ENCODE measurements at regions not wholly inside any gene's neighbourhood (a gene's known extent, or its start where the extent isn't known, plus 50 kb on each side); places are given as distances from the start of the nearest gene placed in this dataset.

DNA sequence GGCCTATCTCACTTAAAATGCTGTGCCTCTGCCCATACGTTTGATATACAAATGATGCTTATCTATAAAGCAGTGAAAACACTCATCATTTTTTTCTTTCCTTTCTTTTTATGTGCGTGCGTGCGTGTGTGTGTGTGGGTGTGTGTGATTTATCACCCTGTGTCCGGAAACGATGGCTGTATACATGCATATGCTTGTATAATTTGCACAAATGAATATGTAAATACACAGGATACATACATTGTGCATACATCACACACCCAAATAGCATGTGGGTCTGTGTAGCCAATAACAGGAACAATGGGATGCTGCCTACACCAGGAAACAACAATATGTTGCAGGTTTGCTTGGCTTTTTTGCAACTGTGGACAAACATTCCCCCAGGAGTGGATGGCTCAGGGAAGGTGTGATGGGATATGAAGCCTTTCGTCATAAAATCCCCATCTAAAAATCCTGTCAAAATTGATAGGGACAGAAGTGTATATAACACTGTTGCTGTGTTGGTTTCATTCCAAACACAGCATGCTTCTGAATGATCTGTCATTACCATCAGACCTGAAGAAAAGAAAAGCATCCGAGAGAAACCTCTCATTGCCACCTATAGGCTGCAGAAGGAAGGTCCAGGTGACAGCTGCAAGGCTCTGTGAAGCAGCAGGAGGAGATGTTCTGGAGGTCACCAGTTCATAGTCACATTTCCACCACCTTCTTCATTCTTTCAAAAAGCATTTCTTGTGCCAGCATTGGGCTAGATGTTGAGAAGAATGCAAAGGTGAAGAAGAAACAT, 503.9 kb upstream of the NR2F2 start:
- TF ChIP-seq, protein P1, sequence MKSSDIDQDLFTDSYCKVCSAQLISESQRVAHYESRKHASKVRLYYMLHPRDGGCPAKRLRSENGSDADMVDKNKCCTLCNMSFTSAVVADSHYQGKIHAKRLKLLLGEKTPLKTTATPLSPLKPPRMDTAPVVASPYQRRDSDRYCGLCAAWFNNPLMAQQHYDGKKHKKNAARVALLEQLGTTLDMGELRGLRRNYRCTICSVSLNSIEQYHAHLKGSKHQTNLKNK (CRISPR knock-in tag; IDR thresholded peaks at IDR 0.05), result no peak
- no peak for TF ChIP-seq GTF2I (CRISPR knock-in tag; conservative IDR thresholded peaks at IDR 0.05)
- TF ChIP-seq, protein P2, sequence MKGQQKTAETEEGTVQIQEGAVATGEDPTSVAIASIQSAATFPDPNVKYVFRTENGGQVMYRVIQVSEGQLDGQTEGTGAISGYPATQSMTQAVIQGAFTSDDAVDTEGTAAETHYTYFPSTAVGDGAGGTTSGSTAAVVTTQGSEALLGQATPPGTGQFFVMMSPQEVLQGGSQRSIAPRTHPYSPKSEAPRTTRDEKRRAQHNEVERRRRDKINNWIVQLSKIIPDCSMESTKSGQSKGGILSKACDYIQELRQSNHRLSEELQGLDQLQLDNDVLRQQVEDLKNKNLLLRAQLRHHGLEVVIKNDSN (CRISPR knock-in tag; IDR thresholded peaks at IDR 0.05), result no peak
- TF ChIP-seq ZNF263 (CRISPR knock-in tag; IDR thresholded peaks at IDR 0.05; ENCODE audit: low read depth), result no peak
- TF ChIP-seq, protein P3, sequence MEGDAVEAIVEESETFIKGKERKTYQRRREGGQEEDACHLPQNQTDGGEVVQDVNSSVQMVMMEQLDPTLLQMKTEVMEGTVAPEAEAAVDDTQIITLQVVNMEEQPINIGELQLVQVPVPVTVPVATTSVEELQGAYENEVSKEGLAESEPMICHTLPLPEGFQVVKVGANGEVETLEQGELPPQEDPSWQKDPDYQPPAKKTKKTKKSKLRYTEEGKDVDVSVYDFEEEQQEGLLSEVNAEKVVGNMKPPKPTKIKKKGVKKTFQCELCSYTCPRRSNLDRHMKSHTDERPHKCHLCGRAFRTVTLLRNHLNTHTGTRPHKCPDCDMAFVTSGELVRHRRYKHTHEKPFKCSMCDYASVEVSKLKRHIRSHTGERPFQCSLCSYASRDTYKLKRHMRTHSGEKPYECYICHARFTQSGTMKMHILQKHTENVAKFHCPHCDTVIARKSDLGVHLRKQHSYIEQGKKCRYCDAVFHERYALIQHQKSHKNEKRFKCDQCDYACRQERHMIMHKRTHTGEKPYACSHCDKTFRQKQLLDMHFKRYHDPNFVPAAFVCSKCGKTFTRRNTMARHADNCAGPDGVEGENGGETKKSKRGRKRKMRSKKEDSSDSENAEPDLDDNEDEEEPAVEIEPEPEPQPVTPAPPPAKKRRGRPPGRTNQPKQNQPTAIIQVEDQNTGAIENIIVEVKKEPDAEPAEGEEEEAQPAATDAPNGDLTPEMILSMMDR (IDR thresholded peaks at IDR 0.05), result peak; percentile 21; the same call in 1 of the 2 replicates
- TF ChIP-seq SP1 (CRISPR knock-in tag; conservative IDR thresholded peaks at IDR 0.05), result no peak
- no peak for TF ChIP-seq NFATC4 (CRISPR knock-in tag; IDR thresholded peaks at IDR 0.05)
- no peak for TF ChIP-seq CREB1 (CRISPR knock-in tag; IDR thresholded peaks at IDR 0.05)
- no peak for TF ChIP-seq FOXP1 (CRISPR knock-in tag; IDR thresholded peaks at IDR 0.05; ENCODE audit: borderline replicate concordance)
- no peak for TF ChIP-seq FOXK1 (CRISPR knock-in tag; IDR thresholded peaks at IDR 0.05)
- no peak for TF ChIP-seq MXD4 (CRISPR knock-in tag; IDR thresholded peaks at IDR 0.05; ENCODE audit: borderline replicate concordance)
- TF ChIP-seq, protein P4, sequence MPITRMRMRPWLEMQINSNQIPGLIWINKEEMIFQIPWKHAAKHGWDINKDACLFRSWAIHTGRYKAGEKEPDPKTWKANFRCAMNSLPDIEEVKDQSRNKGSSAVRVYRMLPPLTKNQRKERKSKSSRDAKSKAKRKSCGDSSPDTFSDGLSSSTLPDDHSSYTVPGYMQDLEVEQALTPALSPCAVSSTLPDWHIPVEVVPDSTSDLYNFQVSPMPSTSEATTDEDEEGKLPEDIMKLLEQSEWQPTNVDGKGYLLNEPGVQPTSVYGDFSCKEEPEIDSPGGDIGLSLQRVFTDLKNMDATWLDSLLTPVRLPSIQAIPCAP (CRISPR knock-in tag; IDR thresholded peaks at IDR 0.05), result no peak
- no peak for TF ChIP-seq ZNF121 (CRISPR knock-in tag; IDR thresholded peaks at IDR 0.05)
- TF ChIP-seq ZNF138 (CRISPR knock-in tag; conservative IDR thresholded peaks at IDR 0.05), result no peak
